Right kidney (tissue), 1 donor: ENCODE measurements at regions not wholly inside any gene's neighbourhood (a gene's known extent, or its start where the extent isn't known, plus 50 kb on each side); places are given as distances from the start of the nearest gene placed in this dataset.

Source experiments
- DNase-seq: peaks from one replicate; pipeline ENCODE4 v3.0.0-alpha.2; 2016

GRCh38 chr18:28814365-28814764, 637.4 kb upstream of the CDH2 start:
- DNase-seq, result no peak

GRCh38 chr18:28808373-28808772, 631.4 kb upstream of the CDH2 start:
- DNase-seq, result no peak

GRCh38 chr18:28805491-28805890, 628.6 kb upstream of the CDH2 start:
- DNase-seq, result no peak

GRCh38 chr18:28804512-28805202, 627.7 kb upstream of the CDH2 start:
- no peak for DNase-seq

- DNase-seq, result no peak
Observed at GRCh38 chr18:28802546-28802945, 625.6 kb upstream of the CDH2 start.

GRCh38 chr18:28801876-28802275, 624.9 kb upstream of the CDH2 start:
- DNase-seq, result no peak

GRCh38 chr18:28794459-28795245, 617.7 kb upstream of the CDH2 start:
- no peak for DNase-seq

GRCh38 chr18:28793901-28794300, 617.0 kb upstream of the CDH2 start:
- DNase-seq, result no peak

- no peak for DNase-seq
Observed at GRCh38 chr18:28792404-28793086, 615.6 kb upstream of the CDH2 start.

- no peak for DNase-seq
Observed at GRCh38 chr18:28791101-28791500, 614.2 kb upstream of the CDH2 start.

- DNase-seq, result no peak
Observed at GRCh38 chr18:28789502-28789901, 612.6 kb upstream of the CDH2 start.

- DNase-seq, result no peak
Observed at GRCh38 chr18:28786926-28787325, 610.0 kb upstream of the CDH2 start.

GRCh38 chr18:28781616-28782362, 604.9 kb upstream of the CDH2 start:
- no peak for DNase-seq

- no peak for DNase-seq
Observed at GRCh38 chr18:28778706-28779105, 601.8 kb upstream of the CDH2 start.

- DNase-seq, result no peak
Observed at GRCh38 chr18:28777756-28778155, 600.8 kb upstream of the CDH2 start.

- no peak for DNase-seq
Observed at GRCh38 chr18:28771849-28772248, 594.9 kb upstream of the CDH2 start.

- DNase-seq, result no peak
Observed at GRCh38 chr18:28768791-28769768, 592.1 kb upstream of the CDH2 start.

GRCh38 chr18:28767727-28768211, 590.8 kb upstream of the CDH2 start:
- no peak for DNase-seq

- no peak for DNase-seq
Observed at GRCh38 chr18:28767201-28767600, 590.3 kb upstream of the CDH2 start.

GRCh38 chr18:28766721-28767120, 589.8 kb upstream of the CDH2 start:
- no peak for DNase-seq

GRCh38 chr18:28766027-28766426, 589.1 kb upstream of the CDH2 start:
- no peak for DNase-seq
